Coronary artery (tissue), 2 donors: ENCODE measurements at regions not wholly inside any gene's neighbourhood (a gene's known extent, or its start where the extent isn't known, plus 50 kb on each side); places are given as distances from the start of the nearest gene placed in this dataset.
"Not testable (repeated sequence)": the region's sequence is repeated elsewhere in the genome, so short reads cannot be mapped to it uniquely, and the experiment has no call there.

ENCODE experiments used
- DNase-seq: peaks from one replicate; pipeline ENCODE4 v3.0.0-alpha.2; 2017; ENCODE audit warnings: low spot score
- H3K27ac ChIP-seq, 2 donors: fragments of 200-600 bp; sonication (generic); one replicate each; pipeline ENCODE4 v1.5.1; 2016 to 2019
- H3K4me3 ChIP-seq: fragments of 200-600 bp; sonication (generic); 2 replicates; pipeline ENCODE4 v1.5.1; 2016; ENCODE audit warnings: mild to moderate bottlenecking, moderate library complexity

DNA sequence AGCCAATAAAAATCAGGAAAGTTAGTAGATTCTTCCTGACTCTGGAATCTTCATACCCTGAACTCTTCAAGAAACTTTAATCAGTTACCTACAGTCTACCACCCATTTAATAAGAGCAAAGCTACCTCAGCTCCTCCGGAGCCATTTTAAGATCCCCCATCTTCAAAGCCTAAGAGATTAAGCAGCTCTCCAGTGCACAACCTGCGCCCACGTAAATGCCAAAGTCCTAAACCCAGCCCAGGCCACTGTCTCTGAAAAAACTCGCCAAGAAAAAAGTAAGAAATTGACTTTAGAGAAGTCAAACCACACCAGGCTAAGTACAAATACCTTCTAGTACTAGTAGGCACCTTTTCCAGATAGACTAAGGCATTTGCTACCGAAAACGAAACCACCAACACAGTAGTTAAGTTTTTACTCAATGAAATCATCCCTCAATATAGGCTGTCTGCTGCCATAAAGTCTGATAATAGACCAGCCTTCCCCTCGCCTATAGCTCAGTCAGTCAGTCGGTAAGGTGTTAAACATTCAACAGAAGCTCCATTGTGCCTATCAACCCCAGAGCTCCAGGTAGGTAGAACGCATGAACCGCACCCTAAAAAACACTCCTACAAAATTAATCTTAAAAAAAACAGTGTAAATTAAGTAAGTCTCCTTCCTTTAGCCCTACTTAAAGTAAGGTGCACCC lies 122.2 kb upstream of the DEFB108B start:
- not testable (repeated sequence) for H3K4me3 ChIP-seq, H3K27ac ChIP-seq

DNA sequence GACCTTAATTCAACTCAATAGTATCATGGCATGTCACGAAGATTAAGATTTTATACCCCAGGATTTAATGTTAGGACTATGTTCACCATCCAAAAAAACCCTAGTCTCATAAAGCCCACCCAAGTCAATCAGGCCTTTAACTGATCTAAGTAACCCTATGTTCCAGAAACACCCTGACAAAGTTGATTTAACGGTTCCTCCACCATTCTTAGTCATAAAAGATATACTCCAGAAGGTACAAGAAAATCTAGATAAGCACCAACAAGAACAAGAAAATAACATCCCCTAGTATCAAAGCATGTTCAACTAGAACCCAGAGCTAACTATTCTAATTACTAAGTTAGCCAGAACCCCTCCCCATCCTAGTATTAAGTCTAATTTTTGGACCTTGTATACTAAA lies 120.7 kb upstream of the DEFB108B start:
- H3K4me3 ChIP-seq, H3K27ac ChIP-seq, DNase-seq: not testable (repeated sequence)

More for the DNA sequence above, 122.2 kb upstream of the DEFB108B start:
- not testable (repeated sequence) for DNase-seq

DNA sequence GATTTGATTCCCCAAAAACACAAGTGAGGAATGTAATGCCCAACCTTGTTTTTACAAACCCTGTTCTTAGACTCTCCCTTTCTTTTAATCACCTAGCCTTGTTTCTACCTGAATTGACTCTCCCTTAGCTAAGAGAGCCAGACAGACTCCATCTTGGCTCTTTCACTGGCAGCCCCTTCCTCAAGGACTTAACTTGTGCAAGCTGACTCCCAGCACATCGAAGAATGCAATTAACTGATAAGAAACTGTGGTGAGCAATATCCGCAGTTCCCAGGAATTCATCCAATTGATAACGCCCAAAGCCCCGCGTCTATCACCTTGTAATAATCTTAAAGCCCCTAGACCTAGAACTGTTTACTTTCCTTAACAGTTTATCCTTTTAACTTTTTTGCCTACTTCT lies 120.2 kb upstream of the DEFB108B start:
- H3K27ac ChIP-seq, DNase-seq, H3K4me3 ChIP-seq: not testable (repeated sequence)

DNA sequence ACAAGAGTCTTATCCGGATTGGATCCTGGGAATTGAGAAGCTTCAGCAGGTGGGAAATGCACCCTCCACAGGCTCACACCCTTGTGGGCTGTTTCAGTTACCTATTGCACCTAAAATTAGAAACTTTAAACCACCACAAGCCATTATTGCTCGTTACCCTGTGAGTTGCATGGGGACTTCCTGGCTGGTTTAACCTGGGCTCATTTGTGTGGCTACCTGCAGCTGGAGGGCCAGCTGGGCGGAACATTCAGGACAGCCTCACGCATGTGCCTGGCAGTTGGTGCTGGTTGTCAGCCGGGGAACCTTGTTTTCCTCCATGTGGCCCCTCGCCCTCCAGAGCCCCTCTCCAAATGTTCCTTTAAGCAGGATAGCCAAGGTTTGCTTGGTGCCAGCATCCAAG lies 118.5 kb upstream of the DEFB108B start:
- H3K27ac ChIP-seq, DNase-seq, H3K4me3 ChIP-seq: not testable (repeated sequence)

DNA sequence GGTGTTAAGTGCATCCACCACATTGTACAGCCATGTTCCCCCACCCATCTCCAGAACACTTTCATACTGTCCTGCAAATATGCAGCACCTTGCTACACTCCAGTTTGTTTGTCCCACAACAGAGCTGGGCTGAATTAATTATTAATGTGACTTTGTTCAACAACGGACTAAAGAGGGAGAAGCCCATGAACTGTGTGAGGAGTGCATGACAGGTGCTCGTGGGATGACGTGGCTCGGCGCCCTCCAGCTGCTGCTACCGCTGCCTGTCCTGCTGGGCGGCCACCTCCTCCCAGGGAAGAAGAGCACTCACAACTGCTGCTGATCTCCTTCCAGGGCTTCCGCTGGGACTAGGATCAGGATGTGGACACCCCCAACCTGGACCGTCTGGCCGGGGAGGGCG lies 111.2 kb upstream of the DEFB108B start:
- not testable (repeated sequence) for DNase-seq, H3K27ac ChIP-seq, H3K4me3 ChIP-seq

DNA sequence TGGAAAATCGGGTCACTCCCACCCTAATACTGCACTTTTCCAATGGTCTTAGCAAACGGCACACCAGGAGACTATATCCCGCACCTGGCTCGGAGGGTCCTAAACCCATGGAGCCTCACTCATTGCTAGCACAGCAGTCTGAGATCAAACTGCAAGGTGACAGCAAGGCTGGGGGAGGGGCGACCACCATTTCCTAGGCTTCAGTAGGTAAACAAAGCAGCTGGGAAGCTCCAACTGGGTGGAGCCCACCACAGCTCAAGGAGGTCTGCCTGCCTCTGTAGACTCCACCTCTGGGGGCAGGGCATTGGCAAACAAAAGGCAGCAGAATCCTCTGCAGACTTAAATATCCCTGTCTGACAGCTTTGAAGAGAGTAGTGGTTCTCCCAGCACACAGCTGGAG lies 109.0 kb upstream of the DEFB108B start:
- not testable (repeated sequence) for H3K27ac ChIP-seq, DNase-seq, H3K4me3 ChIP-seq

DNA sequence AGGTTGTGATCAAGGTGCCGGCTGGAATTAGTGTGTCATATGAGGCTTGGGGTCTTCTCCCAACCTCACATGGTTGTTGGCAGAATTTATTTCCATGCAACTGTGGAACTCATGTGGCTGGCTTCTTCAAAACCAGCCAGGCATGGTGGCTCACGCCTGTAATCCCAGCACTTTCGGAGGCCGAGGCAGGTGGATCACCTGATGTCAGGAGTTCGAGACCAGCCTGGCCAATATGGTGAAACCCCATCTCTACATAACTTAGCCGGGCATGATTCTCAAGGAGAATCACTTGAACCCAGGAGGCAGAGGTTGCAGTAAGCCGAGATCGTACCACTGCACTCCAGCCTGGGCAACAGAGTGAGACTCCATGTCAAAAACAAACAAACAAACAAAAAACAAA lies 102.3 kb upstream of the DEFB108B start:
- H3K27ac ChIP-seq, H3K4me3 ChIP-seq, DNase-seq: not testable (repeated sequence)

DNA sequence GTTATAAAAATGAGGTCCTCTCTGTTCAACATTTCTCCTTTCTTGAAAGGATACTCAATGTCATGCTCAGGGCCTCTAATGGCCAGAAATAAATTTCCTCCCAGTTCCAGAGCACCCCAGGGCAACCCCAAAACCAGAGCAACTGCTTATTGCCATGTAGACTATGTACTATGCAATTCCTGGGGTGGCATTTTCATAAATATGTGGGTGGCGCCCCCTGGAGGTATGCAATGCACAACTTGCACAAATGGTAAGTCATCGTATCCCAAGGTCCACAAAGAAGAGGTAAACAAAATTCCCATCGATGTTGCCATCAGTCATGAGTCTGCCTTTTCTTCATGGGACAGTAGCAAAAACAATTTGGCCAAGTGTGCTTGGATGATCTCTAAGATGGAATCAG lies 98.6 kb upstream of the DEFB108B start:
- DNase-seq, H3K4me3 ChIP-seq, H3K27ac ChIP-seq: not testable (repeated sequence)

DNA sequence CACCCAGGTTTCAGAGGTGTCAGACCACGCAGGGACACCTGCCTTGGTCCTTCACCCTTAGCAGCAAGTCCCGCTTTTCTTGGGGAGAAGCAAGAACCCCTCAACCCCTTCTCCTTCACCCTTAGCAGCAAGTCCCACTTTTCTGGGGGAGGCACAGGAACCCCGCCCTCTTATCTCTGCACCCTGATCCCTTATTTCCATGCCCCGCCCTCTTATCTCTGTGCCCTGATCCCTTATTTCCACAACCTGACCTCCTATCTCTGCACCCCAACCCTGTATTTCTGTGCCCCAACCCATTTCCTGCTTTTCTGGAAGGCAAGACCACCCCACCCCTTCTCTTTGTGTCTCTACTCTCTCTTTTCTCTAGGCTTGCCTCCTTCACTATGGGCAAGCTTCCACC lies 94.7 kb upstream of the DEFB108B start:
- H3K4me3 ChIP-seq, H3K27ac ChIP-seq, DNase-seq: not testable (repeated sequence)

DNA sequence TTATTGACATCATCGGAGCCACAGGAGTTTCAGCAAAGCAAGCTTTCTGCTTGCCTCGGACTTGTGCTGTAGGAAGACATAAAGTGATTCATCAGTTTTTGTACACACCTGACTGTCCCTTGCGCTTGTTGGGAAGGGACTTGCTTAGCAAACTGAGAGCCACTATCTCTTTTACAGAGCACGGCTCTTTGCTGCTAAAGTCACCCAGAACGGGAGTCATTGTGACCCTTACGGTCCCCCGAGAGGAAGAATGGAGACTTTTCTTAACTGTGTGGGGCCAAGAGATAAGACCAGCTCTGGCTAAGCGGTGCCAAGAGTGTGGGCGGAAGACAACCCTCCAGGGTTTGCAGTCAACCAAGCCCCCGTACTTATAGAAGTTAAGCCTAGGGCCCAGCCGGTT lies 89.6 kb upstream of the DEFB108B start:
- H3K27ac ChIP-seq, DNase-seq, H3K4me3 ChIP-seq: not testable (repeated sequence)

DNA sequence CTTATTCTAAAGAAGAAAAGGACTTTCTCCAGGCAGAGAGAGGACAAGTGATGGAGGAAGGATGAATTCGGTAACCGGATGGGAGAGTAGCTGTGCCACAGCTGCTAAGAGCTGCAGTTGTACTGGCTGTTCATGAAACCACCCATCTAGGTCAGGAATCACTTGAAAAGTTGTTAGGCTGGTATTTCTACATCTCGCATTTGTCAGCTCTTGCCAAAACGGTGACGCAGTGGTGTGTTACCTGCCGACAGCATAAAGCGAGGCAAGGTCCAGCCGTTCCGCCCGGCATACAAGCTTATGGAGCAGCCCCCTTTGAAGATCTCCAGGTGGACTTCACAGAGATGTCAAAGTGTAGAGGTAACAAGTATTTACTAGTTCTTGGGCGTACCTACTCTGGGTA lies 87.3 kb upstream of the DEFB108B start:
- not testable (repeated sequence) for DNase-seq, H3K27ac ChIP-seq, H3K4me3 ChIP-seq

DNA sequence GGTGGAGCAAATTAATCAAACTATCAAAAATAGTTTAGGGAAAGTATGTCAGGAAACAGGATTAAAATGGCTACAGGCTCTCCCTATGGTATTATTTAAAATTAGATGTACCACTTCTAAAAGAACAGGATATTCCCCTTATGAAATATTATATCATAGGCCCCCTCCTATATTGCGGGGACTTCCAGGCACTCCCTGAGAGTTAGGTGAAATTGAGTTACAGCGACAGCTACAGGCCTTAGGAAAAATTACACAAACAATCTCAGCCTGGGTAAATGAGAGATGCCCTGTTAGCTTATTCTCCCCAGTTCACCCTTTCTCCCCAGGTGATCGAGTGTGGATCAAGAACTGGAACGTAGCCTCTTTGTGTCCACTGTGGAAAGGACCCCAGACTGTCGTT lies 86.7 kb upstream of the DEFB108B start:
- H3K4me3 ChIP-seq, DNase-seq, H3K27ac ChIP-seq: not testable (repeated sequence)

DNA sequence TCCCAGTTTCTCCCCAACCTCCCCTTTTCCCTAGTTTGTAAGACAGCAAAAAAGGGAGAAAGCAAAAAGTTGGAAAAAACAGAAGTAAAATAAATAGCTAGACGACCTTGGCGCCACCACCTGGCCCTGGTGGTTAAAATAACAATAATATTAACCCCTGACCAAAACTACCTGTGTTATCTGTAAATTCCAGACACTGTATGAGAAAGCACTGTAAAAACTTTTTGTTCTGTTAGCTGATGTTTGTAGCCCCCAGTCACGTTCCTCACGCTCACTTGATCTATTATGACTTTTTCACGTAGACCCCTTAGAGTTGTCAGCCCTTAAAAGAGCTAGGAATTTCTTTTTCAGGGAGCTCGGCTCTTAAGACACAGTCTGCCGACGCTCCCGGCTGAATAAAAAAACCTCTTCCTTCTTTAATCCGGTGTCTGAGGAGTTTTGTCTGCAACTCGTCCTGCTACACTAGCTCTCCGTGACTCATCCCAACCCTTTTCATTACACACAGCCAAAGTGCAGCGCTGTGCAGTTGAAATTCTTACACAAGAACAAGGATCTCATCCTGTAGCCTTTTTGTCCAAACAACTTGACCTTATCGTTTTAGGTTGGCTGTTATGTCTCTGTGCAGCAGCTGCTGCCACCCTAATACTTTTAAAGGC lies 83.9 kb upstream of the DEFB108B start:
- DNase-seq, H3K4me3 ChIP-seq, H3K27ac ChIP-seq: not testable (repeated sequence)

DNA sequence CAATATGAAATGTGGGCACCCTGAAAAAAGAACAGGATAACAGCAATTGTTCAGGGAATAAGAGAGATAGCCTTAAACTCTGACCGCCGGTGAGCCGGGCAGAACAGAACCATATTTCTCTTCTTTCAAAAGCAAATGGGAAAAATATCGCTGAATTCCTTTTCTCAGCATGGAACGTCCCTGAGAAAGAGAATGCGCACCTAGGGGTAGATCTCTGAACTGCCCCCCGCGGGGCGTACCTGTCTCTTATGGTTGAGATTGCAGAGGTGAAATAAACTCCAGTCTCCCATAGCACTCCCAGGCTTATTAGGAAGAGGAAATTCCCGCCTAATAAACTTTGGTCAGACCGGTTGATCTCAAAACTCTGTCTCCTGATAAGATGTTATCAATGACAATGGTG lies 82.1 kb upstream of the DEFB108B start:
- H3K27ac ChIP-seq, H3K4me3 ChIP-seq, DNase-seq: not testable (repeated sequence)

DNA sequence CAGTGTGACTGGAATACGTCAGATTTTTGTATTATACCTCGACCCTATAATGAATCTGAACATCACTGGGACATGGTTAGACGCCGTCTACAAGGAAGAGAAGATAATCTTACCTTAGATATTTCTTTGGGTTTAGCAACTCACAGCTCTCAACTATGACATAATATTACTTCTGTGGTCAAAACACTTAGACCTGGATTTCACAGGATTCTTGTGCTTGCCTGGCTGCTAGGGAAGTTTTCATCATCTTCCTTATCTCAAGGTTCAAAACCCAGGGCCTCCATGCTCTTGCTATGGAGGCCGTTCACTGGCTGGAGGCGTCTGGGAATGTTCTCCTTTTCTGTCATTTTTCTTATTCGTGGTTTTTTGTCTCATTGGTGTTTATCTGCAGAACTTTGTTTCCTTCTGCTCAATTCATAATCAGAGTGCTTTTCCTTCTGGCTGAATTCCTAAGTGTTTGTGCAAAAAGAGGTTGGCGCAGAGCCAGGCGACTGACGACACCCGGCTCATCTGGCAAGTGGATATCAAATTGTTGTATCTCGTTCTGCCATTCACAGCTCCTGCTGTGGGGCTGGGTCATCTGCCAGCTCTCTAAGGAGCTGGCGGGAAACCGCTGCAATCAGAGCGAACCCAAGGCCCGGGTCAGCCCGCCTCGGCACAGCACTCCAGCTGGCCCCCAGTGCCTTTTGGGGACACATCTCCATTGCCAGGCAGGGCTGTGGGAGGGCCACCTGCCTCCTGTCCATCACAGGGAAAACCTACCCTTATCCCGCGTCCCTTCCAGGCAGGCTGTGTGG lies 68.1 kb upstream of the DEFB108B start:
- not testable (repeated sequence) for H3K4me3 ChIP-seq, DNase-seq, H3K27ac ChIP-seq

DNA sequence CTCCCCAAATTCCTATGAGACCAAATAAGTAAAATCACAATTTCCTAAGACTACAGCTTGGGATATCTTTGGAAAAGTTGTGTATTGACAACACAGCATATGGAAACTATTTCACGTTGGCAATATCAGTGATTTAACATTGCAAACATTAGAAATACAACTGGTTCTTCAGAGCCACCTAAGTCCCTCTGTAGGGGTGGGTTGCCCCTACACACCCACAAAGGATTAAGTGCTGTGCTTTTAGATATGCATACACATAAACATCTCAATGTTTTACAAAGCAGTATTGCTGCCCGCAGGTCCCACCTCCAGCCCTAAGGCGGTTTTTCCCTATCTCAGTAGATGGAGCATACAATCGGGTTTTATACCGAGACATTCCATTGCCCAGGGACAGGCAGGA lies 66.0 kb upstream of the DEFB108B start:
- H3K4me3 ChIP-seq, H3K27ac ChIP-seq, DNase-seq: not testable (repeated sequence)

DNA sequence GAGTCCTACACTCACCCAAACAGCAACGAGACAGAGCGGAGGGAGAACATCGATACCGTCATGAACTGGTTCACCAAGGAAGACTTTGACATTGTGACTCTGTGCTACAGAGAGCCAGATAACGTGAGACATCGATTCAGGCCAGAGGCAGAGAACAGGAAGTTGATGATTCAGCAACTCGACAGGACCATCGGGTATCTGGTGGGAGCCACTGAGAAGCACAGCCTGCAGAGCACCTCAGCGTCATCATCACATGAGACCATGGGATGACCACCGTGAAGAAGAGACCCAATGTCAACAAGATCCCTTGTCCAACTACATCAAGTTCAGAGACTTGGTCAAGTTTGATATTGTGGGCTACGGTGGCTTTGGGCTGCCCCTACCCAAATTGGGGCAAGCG lies 60.8 kb upstream of the DEFB108B start:
- H3K4me3 ChIP-seq, H3K27ac ChIP-seq, DNase-seq: not testable (repeated sequence)
